Fibroblast of villous mesenchyme (primary cell): ENCODE measurements at regions not wholly inside any gene's neighbourhood (a gene's known extent, or its start where the extent isn't known, plus 50 kb on each side); places are given as distances from the start of the nearest gene placed in this dataset.

Source experiments
- DNase-seq: peaks from one replicate; pipeline ENCODE4 v3.0.0-alpha.2; 2010; ENCODE audit warnings: low read depth
- H3K4me3 ChIP-seq: 2 replicates; pipeline ENCODE4 v1.5.1; 2011; ENCODE audit warnings: low read depth, mild to moderate bottlenecking, low read length
- TF ChIP-seq, protein P1 (sequence below): IDR thresholded peaks from 2 replicates; pipeline ENCODE4 v1.5.1; 2012; ENCODE audit warnings: low read depth, mild to moderate bottlenecking, low read length; ENCODE audit not compliant: insufficient read depth

DNA sequence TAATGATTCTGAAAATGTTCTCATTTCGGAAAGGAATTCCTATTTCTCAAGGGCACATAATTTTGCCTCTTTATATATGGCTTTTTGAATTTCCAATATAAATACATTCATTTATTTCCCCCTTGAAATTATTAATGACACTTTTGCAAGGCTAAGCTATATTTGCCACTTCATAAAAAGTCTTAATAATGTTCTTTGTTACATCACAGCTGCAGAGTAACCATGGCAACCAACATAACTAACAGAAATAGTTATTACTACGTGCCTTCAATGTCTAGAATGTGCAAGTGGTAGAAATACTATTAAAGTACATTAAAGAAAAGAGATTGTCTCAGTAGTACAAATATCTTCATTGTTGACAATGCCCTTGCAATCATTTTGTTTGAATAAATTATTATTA lies 471.8 kb downstream of the C3orf38 start:
- H3K4me3 ChIP-seq = no peak overlapping the region
- no peak for DNase-seq
- TF ChIP-seq, protein P1, sequence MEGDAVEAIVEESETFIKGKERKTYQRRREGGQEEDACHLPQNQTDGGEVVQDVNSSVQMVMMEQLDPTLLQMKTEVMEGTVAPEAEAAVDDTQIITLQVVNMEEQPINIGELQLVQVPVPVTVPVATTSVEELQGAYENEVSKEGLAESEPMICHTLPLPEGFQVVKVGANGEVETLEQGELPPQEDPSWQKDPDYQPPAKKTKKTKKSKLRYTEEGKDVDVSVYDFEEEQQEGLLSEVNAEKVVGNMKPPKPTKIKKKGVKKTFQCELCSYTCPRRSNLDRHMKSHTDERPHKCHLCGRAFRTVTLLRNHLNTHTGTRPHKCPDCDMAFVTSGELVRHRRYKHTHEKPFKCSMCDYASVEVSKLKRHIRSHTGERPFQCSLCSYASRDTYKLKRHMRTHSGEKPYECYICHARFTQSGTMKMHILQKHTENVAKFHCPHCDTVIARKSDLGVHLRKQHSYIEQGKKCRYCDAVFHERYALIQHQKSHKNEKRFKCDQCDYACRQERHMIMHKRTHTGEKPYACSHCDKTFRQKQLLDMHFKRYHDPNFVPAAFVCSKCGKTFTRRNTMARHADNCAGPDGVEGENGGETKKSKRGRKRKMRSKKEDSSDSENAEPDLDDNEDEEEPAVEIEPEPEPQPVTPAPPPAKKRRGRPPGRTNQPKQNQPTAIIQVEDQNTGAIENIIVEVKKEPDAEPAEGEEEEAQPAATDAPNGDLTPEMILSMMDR = no peak

GRCh38 chr3:88623709-88624108 lies 473.9 kb downstream of the C3orf38 start:
- no peak overlapping the region for H3K4me3 ChIP-seq
- no peak for DNase-seq
- TF ChIP-seq, protein P1 = no peak

DNA sequence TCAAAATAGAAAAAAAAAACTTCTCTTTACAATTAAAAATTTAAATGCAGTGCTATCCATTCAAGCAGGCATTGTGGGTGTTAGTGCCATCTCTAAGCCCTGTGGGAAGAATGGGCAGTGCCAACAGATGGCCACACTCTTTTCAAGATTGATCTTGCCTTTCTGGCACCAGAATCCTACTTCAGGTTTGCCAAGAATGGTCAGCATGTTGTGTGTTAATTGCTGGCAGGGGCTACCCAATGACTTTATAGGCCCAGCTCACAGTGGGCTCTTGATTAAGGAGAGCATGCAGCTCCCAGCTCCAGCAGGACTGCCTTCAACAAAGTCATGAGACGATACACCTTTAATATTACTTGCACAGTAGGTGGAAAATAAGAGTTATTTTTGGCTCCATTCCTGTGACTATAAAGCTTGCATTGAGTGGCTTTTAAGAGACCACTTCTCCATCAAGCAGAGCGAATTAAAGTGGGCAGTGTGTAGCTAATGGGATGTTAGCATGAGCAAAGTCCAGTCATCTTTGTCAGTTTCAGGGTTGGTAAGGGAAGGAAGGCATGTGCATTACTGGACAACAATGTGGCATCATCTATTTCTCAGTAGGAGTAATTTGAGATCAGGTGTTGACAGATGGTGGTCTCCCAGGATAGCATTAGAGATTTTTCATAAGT lies 476.8 kb downstream of the C3orf38 start:
- H3K4me3 ChIP-seq = no peak overlapping the region
- TF ChIP-seq, protein P1 = no peak
- DNase-seq = no peak

- H3K4me3 ChIP-seq = no peak overlapping the region
- TF ChIP-seq, protein P1 = no peak
- no peak for DNase-seq
Observed at GRCh38 chr3:88628901-88629300, 478.5 kb upstream of the EPHA3 start.

GRCh38 chr3:88632226-88632625 lies 475.2 kb upstream of the EPHA3 start:
- DNase-seq = no peak
- H3K4me3 ChIP-seq = no peak overlapping the region
- TF ChIP-seq, protein P1 = no peak

DNA sequence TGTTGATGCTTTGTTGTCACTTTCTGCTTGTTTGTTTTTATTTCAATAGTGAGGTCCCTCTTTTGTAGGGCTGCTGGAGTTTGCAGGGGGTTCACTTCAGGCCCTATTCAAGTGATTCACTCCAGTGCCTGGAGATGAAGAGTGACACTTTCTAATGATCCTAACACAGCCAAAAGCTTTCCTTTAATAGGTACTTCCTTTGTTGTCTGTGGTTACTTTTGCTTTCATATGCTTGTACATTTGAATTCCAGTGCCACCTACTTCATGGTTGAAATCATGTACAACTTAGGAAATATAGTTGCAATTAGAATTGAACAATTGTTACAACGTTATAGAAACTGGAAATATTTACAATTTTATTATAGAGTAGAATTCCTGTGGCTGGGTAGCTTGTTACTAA lies 466.8 kb upstream of the EPHA3 start:
- no peak overlapping the region for H3K4me3 ChIP-seq
- no peak for DNase-seq
- TF ChIP-seq, protein P1 = no peak

DNA sequence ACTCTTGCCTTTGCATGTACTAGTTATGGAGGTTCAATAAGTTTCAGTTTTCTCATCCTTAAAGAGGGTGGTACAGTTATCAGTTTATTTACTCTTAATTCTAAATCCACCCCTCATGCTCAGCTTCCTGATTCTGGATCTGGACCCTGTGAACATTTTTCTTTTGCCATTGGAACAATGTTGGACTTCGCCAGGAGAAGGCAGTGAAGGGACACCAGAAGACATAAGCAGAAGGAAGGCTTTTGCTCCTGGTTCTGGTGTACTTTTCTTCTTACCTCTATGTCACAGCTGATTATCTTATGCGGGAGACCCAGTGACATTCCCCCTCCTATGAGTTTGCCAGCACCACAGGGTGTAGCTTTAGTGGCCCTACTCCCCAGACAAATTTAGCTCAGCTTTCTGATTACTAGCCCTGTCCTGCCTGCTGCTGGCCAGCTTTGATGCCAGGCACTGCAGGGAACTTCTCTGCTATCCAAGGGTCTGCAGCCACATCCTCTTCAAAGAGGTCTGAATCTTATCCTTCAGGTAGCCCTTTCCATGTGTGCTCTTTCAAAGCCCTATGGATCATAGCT lies 466.3 kb upstream of the EPHA3 start:
- H3K4me3 ChIP-seq = no peak overlapping the region
- no peak for DNase-seq
- TF ChIP-seq, protein P1 = no peak
